Omental fat pad (tissue), 3 donors: ENCODE measurements at regions not wholly inside any gene's neighbourhood (a gene's known extent, or its start where the extent isn't known, plus 50 kb on each side); places are given as distances from the start of the nearest gene placed in this dataset.

ENCODE experiments used
- ATAC-seq: fragments of 150-250 bp; one replicate; pipeline ENCODE4 v1.9.1; 2016; ENCODE audit warnings: mild to moderate bottlenecking, moderate library complexity; ENCODE audit not compliant: low FRiP score
- DNase-seq: peaks from one replicate; pipeline ENCODE4 v3.0.0-alpha.2; 2019; ENCODE audit warnings: low spot score
- TF ChIP-seq, protein P1 (sequence below), 3 donors: fragments of 450-650 bp; IDR thresholded peaks; one replicate each; pipeline ENCODE4 v1.5.1; 2016 to 2017; ENCODE audit warnings: antibody characterized with exemption in 3 of 3, mild to moderate bottlenecking in 3 of 3, moderate library complexity in 2 of 3

- TF ChIP-seq, protein P1, sequence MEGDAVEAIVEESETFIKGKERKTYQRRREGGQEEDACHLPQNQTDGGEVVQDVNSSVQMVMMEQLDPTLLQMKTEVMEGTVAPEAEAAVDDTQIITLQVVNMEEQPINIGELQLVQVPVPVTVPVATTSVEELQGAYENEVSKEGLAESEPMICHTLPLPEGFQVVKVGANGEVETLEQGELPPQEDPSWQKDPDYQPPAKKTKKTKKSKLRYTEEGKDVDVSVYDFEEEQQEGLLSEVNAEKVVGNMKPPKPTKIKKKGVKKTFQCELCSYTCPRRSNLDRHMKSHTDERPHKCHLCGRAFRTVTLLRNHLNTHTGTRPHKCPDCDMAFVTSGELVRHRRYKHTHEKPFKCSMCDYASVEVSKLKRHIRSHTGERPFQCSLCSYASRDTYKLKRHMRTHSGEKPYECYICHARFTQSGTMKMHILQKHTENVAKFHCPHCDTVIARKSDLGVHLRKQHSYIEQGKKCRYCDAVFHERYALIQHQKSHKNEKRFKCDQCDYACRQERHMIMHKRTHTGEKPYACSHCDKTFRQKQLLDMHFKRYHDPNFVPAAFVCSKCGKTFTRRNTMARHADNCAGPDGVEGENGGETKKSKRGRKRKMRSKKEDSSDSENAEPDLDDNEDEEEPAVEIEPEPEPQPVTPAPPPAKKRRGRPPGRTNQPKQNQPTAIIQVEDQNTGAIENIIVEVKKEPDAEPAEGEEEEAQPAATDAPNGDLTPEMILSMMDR (IDR thresholded peaks at IDR 0.05) = no peak
- ATAC-seq (no peak), DNase-seq (no peak)
Observed at GRCh38 chr2:59413751-59414570, 1139.5 kb downstream of the BCL11A start.

DNA sequence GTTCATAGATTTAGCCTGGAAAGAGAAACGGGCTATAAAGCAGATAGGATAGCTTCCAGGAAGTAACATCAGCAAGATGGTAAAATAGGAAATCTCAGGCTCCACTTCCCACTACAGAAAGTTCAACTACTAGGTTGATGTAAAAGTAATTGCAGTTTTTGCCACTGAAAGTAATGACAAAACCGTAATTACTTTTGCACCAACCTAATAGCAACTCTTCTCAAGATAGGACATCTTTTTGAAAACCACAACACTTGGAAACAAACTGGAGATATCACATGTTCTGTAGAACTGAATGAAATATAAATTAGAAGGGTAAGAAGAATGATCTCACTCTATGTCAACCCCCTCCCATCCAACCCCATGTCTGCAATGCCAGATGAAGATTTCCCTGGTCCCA lies 1154.3 kb downstream of the BCL11A start:
- no peak for DNase-seq
- no peak for ATAC-seq
- TF ChIP-seq, protein P1 (IDR thresholded peaks at IDR 0.05) = no peak

DNA sequence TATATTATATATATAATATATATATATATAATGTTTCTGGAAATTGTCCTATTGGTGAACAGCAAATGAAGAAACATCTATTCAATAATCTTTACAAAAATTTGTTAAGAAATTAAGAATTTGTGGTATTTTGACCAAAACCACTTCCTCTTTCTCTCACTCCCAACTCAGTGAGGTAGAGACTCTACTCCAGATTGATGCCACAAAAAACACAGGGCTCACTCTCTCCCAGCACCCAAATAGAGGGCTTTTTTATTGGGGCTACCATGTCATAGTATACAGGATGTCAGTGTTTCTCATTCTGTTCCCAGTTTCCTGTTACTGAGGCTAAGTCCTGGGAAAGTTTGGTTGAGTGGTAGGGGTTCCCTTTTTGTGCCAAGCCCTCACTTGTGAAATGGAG lies 1155.4 kb downstream of the BCL11A start:
- no peak for DNase-seq
- no peak for ATAC-seq
- TF ChIP-seq, protein P1 (IDR thresholded peaks at IDR 0.05) = no peak

GRCh38 chr2:59395119-59395518 lies 1154.0 kb upstream of the FANCL start:
- DNase-seq (no peak), ATAC-seq (no peak)
- TF ChIP-seq, protein P1 (IDR thresholded peaks at IDR 0.05) = no peak

DNA sequence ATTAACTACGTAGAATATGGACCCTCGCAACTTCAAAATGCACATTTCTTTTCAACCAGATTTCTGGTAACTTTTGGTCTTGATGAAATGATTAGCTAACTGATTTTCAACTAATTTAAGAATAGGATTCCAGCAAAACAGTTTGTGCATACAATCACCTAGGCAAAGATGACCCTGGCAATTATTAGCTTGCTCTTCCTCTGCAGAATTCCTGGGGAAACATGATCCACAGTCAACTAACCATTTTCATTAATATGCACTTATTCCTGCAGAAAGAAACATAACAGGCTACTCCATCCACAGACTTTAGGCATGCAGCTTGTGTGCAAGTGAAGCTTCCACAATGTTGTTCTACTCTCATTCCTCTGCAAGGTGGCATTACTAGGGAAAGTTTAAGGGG lies 1150.8 kb upstream of the FANCL start:
- TF ChIP-seq, protein P1 (IDR thresholded peaks at IDR 0.05) = no peak
- DNase-seq = no peak
- ATAC-seq = no peak

DNA sequence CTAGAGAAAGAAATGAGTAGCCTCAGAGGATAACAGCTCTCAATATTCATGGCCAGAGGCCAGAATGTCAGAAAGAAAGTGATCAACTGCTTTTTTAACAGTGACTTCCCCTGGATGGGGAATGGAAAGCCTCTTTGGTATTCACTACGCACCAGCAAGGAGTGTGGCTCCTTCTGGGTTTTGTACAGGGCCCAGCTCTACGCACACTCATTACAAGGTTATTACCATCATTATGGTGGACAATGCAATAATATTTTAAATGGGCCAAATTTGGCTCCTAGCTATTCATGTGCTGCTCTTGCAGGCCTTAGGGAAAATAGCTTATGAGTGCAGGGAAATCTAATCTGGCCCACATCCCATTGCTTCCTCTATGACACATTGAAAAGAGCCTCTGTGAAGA lies 1149.5 kb upstream of the FANCL start:
- TF ChIP-seq, protein P1 (IDR thresholded peaks at IDR 0.05) = no peak
- ATAC-seq (no peak), DNase-seq (no peak)

GRCh38 chr2:59389240-59389639 lies 1148.1 kb upstream of the FANCL start:
- ATAC-seq (no peak), DNase-seq (no peak)
- TF ChIP-seq, protein P1 (IDR thresholded peaks at IDR 0.05) = no peak
